GM19324 (cell line): ENCODE measurements at regions not wholly inside any gene's neighbourhood (a gene's known extent, or its start where the extent isn't known, plus 50 kb on each side); places are given as distances from the start of the nearest gene placed in this dataset.

Source experiments
- ATAC-seq: cut with Tn5 transposase; IDR thresholded peaks from one replicate; pipeline ENCODE4 v1.9.1; 2021; ENCODE audit warnings: mild to moderate bottlenecking, moderate library complexity; ENCODE audit not compliant: unreplicated experiment, low FRiP score

- no peak for ATAC-seq
Observed at GRCh38 chr9:108316630-108317029, 539.2 kb downstream of the ACTL7B start.

- no peak for ATAC-seq
Observed at GRCh38 chr9:108316066-108316465, 539.7 kb downstream of the ACTL7B start.

- no peak for ATAC-seq
Observed at GRCh38 chr9:108311745-108312144, 544.0 kb downstream of the ACTL7B start.

- no peak for ATAC-seq
Observed at GRCh38 chr9:108310202-108310601, 545.6 kb downstream of the ACTL7B start.

GRCh38 chr9:108300306-108301287, 555.2 kb downstream of the ACTL7B start:
- ATAC-seq, result no peak

GRCh38 chr9:108297073-108297472, 558.7 kb downstream of the ACTL7B start:
- ATAC-seq, result no peak

GRCh38 chr9:108296056-108296455, 559.7 kb downstream of the ACTL7B start:
- no peak for ATAC-seq

GRCh38 chr9:108291586-108291932, 564.2 kb downstream of the ACTL7B start:
- no peak for ATAC-seq

GRCh38 chr9:108290839-108291585, 564.8 kb downstream of the ACTL7B start:
- no peak for ATAC-seq

GRCh38 chr9:108286638-108287206, 569.1 kb downstream of the ACTL7B start:
- no peak for ATAC-seq

GRCh38 chr9:108283696-108284095, 572.1 kb downstream of the ACTL7B start:
- ATAC-seq, result no peak

- ATAC-seq, result no peak
Observed at GRCh38 chr9:108282872-108283271, 572.9 kb downstream of the ACTL7B start.

GRCh38 chr9:108281696-108282095, 574.1 kb downstream of the ACTL7B start:
- no peak for ATAC-seq

GRCh38 chr9:108278341-108278740, 577.4 kb downstream of the ACTL7B start:
- ATAC-seq, result no peak

- no peak for ATAC-seq
Observed at GRCh38 chr9:108277216-108277615, 578.6 kb downstream of the ACTL7B start.

- no peak for ATAC-seq
Observed at GRCh38 chr9:108275906-108276305, 579.9 kb downstream of the ACTL7B start.

GRCh38 chr9:108274971-108275370, 580.8 kb downstream of the ACTL7B start:
- ATAC-seq, result no peak

GRCh38 chr9:108273988-108274387, 581.8 kb downstream of the ACTL7B start:
- no peak for ATAC-seq

- peak; percentile 53 for ATAC-seq
Observed at GRCh38 chr9:108272349-108272899, 583.4 kb downstream of the ACTL7B start.

- peak; percentile 61 for ATAC-seq
Observed at GRCh38 chr9:108271646-108272348, 584.0 kb downstream of the ACTL7B start.
